ENCODE measurements at regions not wholly inside any gene's neighbourhood (a gene's known extent, or its start where the extent isn't known, plus 50 kb on each side); places are given as distances from the start of the nearest gene placed in this dataset.
A peak's percentile ranks its signal among the peaks of the same experiment; 100 is the strongest.
"Not testable (repeated sequence)": the region's sequence is repeated elsewhere in the genome, so short reads cannot be mapped to it uniquely, and the experiment has no call there.

DNA sequence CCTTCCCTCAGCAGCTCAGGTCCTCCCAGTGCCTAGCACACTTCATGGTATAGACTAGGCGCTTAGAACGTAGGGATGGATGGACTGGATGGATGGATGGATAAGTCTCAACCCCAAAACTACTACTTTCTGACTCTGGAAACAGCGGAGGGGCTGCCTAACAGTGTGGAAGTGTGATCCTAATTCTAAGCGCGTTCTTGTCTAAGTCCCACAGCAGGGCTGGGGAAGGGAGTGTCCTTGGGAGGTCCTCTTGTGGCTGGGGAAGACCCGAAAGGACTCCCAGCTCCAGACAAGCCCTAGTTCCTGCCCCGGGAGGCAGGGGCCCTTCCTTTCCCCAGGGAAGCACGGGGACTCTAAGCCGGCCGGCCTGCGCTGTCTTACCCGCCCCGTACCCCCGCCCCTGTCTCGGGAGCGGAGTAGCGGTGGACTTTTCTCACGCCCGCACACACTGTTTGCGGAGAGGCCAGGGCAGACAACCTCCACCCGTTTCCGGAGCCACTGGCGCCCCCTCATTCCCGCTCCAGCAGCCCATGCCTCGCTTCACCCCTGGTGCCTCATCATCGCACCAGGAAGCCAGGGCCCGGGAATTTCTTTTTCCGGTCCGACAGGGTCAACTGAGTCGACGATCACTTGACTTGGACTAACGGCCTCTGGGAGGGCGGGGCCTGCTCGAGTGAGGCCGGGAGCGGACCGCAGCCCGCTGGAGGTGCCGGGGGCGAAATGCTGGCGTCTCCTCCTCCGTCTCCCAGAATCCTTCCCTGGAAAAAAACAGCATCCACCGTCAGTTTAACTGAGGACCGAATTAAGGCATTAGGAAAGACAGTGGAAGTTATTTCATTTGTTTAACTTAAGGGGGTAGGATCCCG is 133.3 kb downstream of the TBC1D2B start:
- Histone ChIP-seq H3K4me1 (ENCODE audit: control insufficient read depth in 1 of 2, insufficient read depth in 1 of 2, low read depth in 1 of 2, low read length in 1 of 2) (peaks cover 3 to 9% of the 10 kb centered on the region in 2 experiments), H3K27ac (no peak overlapping the region), H3K36me3 (no peaks in the 10 kb centered on the region), H3K4me3 (ENCODE audit: low read depth in 1 of 2, low read length in 1 of 2) (peak overlapping the region; percentile 61), H3K9me3 (no peaks in the 10 kb centered on the region), H3K27me3 (no peaks in the 10 kb centered on the region)
- TF ChIP-seq, protein P1, sequence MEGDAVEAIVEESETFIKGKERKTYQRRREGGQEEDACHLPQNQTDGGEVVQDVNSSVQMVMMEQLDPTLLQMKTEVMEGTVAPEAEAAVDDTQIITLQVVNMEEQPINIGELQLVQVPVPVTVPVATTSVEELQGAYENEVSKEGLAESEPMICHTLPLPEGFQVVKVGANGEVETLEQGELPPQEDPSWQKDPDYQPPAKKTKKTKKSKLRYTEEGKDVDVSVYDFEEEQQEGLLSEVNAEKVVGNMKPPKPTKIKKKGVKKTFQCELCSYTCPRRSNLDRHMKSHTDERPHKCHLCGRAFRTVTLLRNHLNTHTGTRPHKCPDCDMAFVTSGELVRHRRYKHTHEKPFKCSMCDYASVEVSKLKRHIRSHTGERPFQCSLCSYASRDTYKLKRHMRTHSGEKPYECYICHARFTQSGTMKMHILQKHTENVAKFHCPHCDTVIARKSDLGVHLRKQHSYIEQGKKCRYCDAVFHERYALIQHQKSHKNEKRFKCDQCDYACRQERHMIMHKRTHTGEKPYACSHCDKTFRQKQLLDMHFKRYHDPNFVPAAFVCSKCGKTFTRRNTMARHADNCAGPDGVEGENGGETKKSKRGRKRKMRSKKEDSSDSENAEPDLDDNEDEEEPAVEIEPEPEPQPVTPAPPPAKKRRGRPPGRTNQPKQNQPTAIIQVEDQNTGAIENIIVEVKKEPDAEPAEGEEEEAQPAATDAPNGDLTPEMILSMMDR (IDR thresholded peaks at IDR 0.05) = no peak

DNA sequence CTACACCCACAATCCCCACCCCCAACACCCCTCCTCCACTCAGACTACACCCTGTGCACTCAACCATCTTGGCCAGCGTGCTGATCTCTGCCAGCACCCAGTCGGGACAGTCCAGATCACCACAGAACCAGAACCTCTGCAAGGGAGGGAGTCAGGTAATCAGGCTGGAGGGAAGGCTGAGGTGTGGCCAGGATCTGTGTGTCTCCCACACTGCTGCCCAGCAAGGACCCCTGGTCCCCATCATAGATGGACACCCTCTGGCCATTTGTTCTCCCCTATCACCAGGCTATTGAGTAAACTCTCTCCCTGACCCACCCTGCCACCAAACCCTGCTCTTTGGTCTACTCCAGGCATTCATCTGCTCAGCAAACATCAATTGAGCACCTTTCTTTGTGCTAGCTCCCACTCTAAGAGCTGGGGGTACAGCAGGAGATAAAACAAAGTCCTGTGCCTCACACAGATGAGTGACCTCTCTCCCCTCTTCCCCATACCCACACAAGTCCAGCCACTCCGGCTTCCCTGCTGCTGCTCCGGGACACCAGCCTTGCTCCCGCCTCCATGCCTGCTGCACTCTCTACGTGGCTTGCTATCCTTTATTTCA is 134.8 kb downstream of the TBC1D2B start:
- no peaks in the 10 kb centered on the region for H3K36me3 ChIP-seq
- TF ChIP-seq, protein P1 (IDR thresholded peaks at IDR 0.05) = no peak
- no peak overlapping the region for H3K4me3 ChIP-seq (ENCODE audit: low read depth in 1 of 2, low read length in 1 of 2)
- H3K27ac ChIP-seq = no peak overlapping the region
- no peaks in the 10 kb centered on the region for H3K9me3 ChIP-seq
- peaks cover 3 to 9% of the 10 kb centered on the region in 2 experiments for H3K4me1 ChIP-seq (ENCODE audit: control insufficient read depth in 1 of 2, insufficient read depth in 1 of 2, low read depth in 1 of 2, low read length in 1 of 2)
- no peaks in the 10 kb centered on the region for H3K27me3 ChIP-seq

DNA sequence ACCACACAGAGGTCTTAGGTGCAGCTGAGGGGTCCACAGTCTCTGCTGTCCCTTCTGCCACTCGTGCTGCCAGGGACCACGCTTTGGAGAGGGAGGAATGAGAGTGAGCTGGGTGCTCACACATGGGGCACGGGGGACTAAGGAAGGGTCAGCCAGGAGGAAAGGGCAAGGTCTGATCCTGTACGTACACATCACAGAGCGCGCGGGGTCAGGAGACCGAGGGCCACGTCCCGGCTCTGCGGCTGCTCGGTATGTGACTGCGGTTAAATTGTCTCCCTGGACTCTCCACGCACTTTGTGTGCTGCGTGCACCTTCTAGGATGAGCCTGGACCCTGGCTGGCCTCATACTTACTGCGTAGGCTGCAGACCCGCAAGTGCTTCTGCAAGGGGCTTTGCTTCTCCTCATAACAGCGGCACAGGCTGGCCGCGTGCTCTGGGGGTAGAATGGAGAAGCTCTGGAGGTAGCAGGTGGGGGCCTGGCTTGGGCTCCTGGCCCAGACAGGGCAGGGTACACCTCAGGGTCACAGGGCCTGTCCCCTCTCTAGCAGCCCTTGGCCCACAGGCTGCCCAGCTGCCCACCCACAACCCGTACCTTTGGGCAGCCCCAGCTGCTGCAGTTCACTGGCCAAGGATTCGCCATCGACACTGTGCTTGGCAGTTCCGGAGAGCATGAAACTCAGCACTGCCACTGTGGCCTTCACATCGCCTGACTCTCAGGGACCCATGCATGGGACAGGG is 136.3 kb downstream of the TBC1D2B start:
- not testable (repeated sequence) for H3K4me1 ChIP-seq (ENCODE audit: control insufficient read depth in 1 of 2, insufficient read depth in 1 of 2, low read depth in 1 of 2, low read length in 1 of 2); H3K27ac ChIP-seq; H3K4me3 ChIP-seq (ENCODE audit: low read depth in 1 of 2, low read length in 1 of 2); H3K27me3 ChIP-seq; H3K36me3 ChIP-seq; H3K9me3 ChIP-seq

DNA sequence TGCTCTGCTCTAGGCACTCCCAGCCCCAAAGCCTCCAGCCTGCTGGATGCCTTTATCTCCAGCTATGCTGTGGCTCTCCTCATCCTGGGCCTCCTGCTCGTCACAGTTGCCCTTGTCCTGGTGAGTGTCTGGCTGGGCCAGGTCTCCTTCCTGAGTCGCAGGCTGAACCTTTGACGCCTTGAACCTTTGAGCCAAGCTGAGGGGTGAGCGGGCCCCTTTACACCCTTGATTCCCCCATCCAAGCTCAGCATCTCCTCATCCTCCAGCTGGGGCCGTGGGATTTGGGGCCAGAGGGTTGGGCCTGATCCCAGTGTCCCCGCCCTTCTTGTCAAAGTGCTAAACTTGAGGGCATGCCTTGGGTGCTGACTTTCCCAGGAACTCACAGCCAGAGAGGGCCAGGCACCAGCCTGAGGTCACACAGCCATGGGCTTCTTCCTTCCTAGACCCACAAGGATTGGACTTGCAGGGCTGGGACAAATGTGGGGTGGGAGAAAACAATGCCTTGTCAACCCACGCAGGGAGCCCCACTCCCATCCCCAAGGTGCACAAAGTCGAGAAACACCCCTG is 137.0 kb downstream of the TBC1D2B start:
- TF ChIP-seq, protein P1 (IDR thresholded peaks at IDR 0.05) = no peak
- no peak overlapping the region for H3K4me3 ChIP-seq (ENCODE audit: low read depth in 1 of 2, low read length in 1 of 2)
- H3K4me1 ChIP-seq (ENCODE audit: control insufficient read depth in 1 of 2, insufficient read depth in 1 of 2, low read depth in 1 of 2, low read length in 1 of 2) = peaks cover 3 to 9% of the 10 kb centered on the region in 2 experiments
- no peaks in the 10 kb centered on the region for H3K36me3 ChIP-seq
- H3K9me3 ChIP-seq = no peaks in the 10 kb centered on the region
- no peaks in the 10 kb centered on the region for H3K27me3 ChIP-seq
- H3K27ac ChIP-seq = no peak overlapping the region

DNA sequence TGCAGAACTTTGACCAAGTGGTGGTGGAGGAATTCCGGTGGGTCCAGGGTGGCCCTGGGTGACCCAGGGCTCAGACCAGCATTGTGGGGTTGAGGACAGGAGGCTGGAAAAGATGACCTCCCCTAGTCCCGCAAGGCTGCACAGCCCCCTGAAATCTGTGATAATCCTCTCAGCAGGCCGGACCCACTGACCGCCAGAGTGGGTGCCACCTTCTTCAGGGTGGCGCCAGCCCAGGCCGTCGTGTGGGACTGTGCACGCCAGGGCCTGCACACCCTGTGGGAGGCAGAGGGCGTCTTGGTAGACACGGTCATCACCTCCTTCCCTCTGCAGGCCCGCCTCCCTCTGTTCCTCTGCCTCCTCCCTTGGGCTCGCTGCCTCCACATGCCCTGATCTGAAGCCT is 137.7 kb downstream of the TBC1D2B start:
- H3K4me1 ChIP-seq (ENCODE audit: control insufficient read depth in 1 of 2, insufficient read depth in 1 of 2, low read depth in 1 of 2, low read length in 1 of 2) = peaks cover 3 to 6% of the 10 kb centered on the region in 2 experiments
- no peaks in the 10 kb centered on the region for H3K27me3 ChIP-seq
- TF ChIP-seq, protein P1 (IDR thresholded peaks at IDR 0.05) = no peak
- H3K9me3 ChIP-seq = no peaks in the 10 kb centered on the region
- no peaks in the 10 kb centered on the region for H3K36me3 ChIP-seq
- no peak overlapping the region for H3K4me3 ChIP-seq (ENCODE audit: low read depth in 1 of 2, low read length in 1 of 2)
- no peak overlapping the region for H3K27ac ChIP-seq

DNA sequence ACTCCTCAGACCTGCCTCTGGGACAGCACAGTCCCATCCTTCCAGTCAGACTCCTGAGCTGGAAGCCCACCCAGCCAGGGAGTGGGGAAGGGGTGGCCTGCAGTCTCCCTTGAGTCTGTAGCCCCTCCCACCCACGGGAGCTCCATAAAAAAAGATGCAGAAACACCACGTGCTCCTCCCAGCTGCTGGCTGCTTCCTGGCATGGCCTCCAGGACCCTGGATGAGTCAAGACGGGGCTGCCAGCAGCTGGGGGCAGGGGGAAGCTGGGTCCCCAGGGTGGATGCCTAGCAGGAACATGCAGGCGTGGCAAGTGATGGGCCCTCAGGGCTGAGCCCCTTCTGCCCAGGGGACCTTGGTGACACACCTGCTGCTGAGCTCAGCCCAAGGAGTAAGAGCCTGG is 138.5 kb downstream of the TBC1D2B start:
- H3K4me3 ChIP-seq (ENCODE audit: low read depth in 1 of 2, low read length in 1 of 2); H3K9me3 ChIP-seq; H3K4me1 ChIP-seq (ENCODE audit: control insufficient read depth in 1 of 2, insufficient read depth in 1 of 2, low read depth in 1 of 2, low read length in 1 of 2); H3K36me3 ChIP-seq; H3K27me3 ChIP-seq; H3K27ac ChIP-seq: not testable (repeated sequence)

DNA sequence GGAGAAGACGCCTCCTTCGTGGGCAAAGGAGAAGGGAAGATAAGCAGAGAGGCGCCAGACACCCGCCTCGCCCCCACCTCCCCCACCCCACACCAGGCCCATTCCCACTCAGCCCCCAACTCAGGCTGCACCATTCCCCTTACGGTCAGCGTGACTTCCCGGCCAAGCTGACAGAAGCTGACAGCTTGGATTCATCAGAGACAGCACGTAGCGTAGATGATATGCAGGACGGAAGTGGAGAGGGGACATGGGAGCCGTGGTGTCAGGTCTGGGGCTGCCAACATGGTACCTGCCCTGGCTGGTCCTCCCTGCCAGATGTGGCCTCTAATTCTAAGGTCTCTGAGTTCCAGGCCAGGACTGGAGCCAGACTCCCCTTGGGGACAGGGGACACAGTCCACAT is 139.0 kb downstream of the TBC1D2B start:
- not testable (repeated sequence) for H3K4me3 ChIP-seq (ENCODE audit: low read depth in 1 of 2, low read length in 1 of 2); H3K4me1 ChIP-seq (ENCODE audit: control insufficient read depth in 1 of 2, insufficient read depth in 1 of 2, low read depth in 1 of 2, low read length in 1 of 2); H3K27me3 ChIP-seq; H3K36me3 ChIP-seq; H3K27ac ChIP-seq; H3K9me3 ChIP-seq

DNA sequence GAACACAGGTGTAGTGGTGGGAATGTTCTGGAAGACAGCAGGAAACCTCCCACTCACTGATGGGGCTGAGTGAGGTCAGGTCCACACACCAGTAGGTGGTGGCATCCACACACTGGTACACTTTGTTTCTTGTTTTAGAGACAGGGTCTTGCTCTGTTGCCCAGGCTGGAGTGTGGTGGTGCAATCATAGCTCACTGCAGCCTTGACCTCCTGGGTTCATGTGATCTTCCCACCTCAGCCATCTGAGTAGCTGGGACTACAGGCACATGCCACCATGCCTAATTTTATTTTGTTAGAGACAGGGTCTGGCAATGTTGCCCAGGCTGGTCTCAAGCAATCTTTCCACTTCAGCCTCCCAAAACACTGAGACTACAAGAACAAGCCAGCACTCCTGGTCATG is 140.9 kb downstream of the TBC1D2B start:
- H3K4me3 ChIP-seq (ENCODE audit: low read depth in 1 of 2, low read length in 1 of 2); H3K36me3 ChIP-seq; H3K27ac ChIP-seq; H3K27me3 ChIP-seq; H3K9me3 ChIP-seq; H3K4me1 ChIP-seq (ENCODE audit: control insufficient read depth in 1 of 2, insufficient read depth in 1 of 2, low read depth in 1 of 2, low read length in 1 of 2): not testable (repeated sequence)

DNA sequence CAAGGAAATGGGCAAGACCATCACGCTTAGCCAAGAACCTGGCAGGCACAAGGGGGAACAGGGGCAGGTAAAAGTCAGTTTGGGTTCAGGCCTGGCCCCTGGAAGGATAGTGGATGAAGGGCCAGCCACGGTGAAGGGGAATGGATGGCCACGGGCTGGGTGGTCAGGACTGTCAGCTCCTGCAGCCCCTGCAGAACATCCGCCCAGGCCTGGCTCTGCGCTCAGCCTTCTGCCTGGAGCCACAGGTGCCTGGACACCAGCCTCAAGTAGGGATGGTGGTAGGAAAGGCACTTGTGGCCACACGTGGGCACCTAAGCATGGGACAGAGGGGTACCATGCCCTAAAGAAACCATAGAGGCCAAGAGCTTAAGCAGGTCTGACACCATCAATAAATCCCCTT is 143.0 kb downstream of the TBC1D2B start:
- not testable (repeated sequence) for H3K4me1 ChIP-seq (ENCODE audit: control insufficient read depth in 1 of 2, insufficient read depth in 1 of 2, low read depth in 1 of 2, low read length in 1 of 2); H3K27ac ChIP-seq; H3K9me3 ChIP-seq; H3K27me3 ChIP-seq; H3K36me3 ChIP-seq; H3K4me3 ChIP-seq (ENCODE audit: low read depth in 1 of 2, low read length in 1 of 2)

All from neutrophil (primary cell).